Left cardiac atrium (tissue), 4 donors: ENCODE measurements at regions not wholly inside any gene's neighbourhood (a gene's known extent, or its start where the extent isn't known, plus 50 kb on each side); places are given as distances from the start of the nearest gene placed in this dataset.

Source experiments
- ATAC-seq, 2 donors: fragments of 200-7000 bp; cut with Tn5 transposase; one replicate each; pipeline ENCODE4 v1.9.1; 2020; ENCODE audit warnings: mild to moderate bottlenecking in 2 of 2, moderate library complexity in 2 of 2
- DNase-seq: peaks from one replicate; pipeline ENCODE4 v3.0.0-alpha.2; 2020
- intact Hi-C, 2 donors: fragments of 100-400 bp; cut with DNase I; formaldehyde crosslinking; loops; one replicate each; pipeline versions ENCODE4 v1.14.1 to v1.15.1; 2022 to 2023
- donor health status: DM: no; HTN: yes; CAD: no.
- donor health status: DM: no; HTN: yes; CAD: no; lungs with severe emphysema.
- donor health status: DM: yes; HTN: yes; CAD: no.
- donor health status: Dilated cardiomyopathy.

DNA sequence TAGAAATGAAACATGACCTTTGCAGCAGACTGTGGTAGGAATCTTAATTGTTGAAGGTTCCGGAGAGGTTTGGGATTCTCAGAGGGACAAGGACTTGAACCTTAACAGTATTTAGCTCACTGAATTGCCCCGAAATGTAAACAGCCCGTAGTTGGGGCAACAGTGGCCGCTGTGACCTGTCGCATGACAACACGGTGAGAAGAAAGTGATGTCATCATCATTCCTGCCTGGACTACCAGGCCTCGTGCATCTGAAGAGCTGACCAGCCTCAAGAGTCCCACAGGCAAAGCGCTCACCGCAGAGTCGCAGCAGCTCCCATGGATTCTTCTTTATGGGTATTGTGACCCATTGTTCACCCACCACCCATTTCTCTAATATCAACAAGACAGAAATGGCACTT, 250.6 kb downstream of the KLF6 start:
- intact Hi-C loops: no loop called here
- DNase-seq (no peak), ATAC-seq (no peak)

DNA sequence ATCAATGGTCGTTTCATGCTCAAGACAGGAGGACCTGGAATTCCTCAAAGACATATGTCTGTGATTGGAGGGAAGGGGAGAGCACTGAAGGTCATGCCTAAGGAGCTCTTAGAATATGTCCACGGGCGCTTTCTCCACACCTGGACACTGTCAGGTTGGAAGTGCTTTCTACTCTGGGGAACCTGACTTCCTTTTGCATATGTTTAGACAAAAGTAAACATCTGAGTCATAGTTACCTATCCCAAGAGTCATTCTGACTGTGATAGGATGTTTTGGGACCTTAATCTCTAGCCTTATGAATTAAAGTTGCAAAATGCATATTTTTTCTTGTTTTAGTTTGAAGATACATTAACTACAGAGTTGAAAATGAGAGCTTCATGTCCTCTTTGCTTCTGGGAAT, 251.7 kb downstream of the KLF6 start:
- intact Hi-C loops: no loop called here
- DNase-seq (no peak), ATAC-seq (no peak)

DNA sequence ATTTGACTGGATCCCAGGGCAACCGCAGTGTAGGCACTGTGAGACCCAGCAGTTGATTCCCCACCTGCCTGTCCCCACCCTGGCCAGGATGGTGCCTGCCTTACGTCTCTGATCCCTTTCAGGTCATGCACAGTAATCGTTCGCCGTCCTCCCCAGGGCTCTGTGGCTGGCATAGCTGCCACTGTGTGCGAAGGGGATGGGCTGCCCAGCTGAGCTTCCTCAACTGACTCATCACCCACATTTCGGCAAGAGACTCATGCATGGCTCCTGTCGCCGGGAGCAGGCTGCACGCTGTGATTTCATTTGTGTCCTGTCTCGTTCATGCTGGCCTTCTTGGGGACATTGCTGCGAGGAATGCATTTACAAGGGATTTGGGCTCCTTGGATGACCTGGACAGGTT, 252.4 kb downstream of the KLF6 start:
- intact Hi-C loops: no loop called here
- ATAC-seq: no peak
- no peak for DNase-seq

DNA sequence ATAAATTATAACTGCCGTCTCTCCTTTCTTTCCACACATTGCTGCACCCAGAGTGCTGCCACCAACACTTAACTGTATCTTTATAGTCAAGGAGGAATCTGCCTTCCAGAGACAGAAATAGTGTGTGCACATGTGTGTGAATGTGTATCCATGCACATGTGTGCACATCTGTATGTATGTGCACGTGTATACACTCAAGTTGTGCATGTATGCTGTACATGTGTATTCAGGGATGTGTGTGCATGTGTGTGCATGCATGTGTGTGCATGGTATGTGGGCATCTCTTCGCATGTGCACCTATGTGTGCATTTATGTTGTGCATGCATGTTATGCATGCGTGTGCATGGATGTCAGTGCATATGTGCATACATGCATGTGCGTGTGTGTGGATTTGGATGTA, 253.3 kb downstream of the KLF6 start:
- intact Hi-C loops: no loop called here
- ATAC-seq (no peak), DNase-seq (no peak)

DNA sequence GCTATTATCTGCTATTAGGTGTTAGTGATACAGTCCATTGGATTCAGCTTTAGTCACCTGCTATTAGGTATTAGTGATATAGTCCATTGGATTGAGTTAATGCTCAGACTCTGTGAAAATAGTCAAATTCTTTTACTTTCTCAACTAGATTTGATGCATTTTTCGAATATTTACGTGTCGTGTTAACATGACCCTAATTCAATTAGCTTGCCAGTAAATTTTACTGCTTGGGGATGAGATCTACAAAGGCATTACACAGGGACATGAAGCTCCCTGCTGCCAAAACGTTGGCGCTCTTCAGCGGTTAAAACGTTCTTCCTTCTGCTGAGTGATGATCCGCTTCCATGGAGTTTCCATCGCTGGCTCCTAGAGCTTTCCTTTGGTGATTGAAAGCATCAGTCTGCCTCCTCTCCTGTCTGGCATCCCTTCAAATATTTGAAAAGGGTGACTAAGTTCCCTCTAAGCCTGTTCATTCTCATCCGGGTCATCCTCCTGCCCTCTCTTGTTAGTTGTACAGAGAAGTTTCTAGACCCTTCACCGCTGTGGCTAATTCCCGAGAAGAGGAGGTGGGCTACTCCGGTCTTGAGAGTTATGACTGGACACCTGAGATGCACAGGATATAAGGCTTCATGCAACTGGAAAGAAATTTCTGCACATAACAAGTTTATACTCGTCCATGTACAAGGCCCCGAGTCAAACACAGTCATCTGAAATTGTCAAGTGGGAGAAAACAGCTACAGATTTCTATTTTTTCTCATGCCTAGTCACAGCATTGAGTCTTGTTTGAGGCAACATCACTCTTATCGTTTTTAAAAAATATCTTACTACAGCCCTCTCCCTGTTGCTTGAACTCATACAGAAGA, 254.0 kb downstream of the KLF6 start:
- intact Hi-C loops: no loop called here
- DNase-seq (no peak), ATAC-seq (no peak)

DNA sequence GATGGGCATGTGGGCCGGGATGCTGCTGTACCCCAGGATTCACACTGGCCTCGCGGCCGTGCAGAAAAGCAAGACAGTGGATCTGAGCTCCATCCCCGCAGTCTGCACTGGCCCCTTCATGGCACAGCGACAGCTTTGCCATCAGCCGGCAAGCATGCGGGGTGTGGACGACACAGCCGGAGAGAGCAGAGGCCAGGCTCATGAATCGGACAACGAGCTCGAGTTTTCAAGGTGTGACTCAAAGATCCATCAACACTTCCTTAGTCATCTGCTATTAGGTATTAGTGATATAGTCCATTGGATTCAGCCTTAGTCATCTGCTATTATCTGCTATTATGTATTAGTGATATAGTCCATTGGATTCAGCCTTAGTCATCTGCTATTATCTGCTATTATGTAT, 254.7 kb downstream of the KLF6 start:
- intact Hi-C loops: no loop called here
- DNase-seq: no peak
- ATAC-seq: no peak

DNA sequence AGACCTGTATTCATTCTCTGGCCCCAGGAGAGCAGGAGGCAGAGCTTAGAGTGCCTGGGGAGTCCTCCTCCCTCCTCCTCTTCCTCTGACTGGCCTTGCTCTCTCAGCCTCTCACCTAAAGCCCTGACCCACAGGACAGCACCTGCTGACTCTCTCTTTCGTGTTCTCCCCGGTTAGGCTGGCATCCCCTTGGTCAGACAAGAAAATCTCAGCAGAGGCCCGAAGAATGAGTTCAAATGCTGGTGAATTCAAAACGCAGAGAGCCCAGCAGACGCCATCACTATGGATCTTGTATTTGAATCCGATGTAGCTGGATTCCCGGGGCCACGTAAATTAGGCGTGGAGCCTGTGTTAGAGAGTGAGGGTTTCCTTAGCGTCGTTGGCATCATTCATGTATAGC, 255.3 kb downstream of the KLF6 start:
- DNase-seq: no peak
- no peak for ATAC-seq
- intact Hi-C loops: loop anchor here in 1 of 2 donors (5.0 kb wide), 1 partner anchor 253 kb away; no protein-coding TSS in a partner anchor

DNA sequence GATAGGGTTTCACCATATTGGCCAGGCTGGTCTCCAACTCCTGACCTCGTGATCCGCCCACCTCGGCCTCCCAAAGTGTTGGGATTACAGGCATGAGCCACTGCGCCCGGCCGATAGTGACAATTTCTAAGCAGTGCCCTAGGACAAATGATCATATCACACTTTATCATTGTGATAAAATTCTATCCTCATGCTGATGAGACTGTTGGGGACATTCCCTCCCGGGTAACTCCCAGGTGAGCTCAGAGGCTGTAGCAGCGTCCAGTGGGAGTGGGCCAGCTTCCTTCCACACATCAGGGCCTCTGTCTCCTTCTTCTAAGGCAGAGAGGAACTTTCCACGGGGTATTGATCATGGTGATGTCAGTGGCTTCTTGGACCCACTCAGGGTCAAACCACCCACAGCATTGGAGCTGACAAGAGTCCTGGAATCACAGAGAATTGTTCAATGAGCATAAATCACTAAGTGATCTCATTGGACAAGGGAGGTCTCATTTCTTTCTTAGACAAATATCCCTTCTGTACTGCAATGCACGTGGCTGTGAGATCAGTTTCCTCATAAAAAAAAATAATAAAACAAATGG, 256.1 kb downstream of the KLF6 start:
- intact Hi-C loops: loop anchor here in 1 of 2 donors (5.0 kb wide), 1 partner anchor 253 kb away; no protein-coding TSS in a partner anchor
- DNase-seq: no peak
- no peak for ATAC-seq

DNA sequence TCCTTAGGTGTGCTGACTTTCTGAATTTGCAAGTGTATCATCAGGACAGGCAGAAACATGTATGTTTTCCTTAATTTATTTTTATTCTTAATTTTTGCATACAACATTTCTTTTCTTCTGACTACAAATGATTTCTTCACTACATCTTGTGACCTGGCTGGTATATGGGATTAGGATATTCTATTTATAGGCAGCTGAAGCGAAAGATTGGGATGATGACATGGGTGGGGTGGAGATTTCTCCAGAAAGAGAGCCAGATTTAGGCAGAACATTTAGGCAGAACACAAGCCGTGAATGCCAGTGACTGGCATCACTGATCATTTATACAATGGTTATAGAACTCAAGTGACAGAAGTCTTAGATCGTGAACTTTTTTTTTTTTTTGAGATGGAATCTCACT, 256.7 kb downstream of the KLF6 start:
- ATAC-seq: no peak
- no peak for DNase-seq
- intact Hi-C loops: loop anchor here in 1 of 2 donors (5.0 kb wide), 1 partner anchor 254 kb away; no protein-coding TSS in a partner anchor

DNA sequence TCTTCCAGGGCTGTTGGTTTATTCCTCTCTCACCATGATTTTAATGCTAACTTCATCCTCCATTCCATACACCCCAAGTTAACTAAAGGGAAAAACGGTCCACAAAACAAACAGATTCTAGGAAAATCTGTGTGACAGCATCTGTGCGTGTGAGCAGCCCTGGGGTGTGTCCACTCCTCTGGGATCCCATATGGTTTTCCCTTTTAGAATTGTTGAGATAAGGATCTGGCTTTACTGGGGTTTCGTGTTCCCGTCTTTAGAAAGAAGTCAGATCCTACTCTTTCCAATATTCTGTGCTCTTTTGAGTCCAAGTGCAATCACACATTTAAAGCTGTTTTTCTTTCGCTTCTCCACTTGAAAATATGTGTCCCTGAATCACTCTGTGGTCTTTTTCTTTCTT, 257.1 kb downstream of the KLF6 start:
- DNase-seq (no peak), ATAC-seq (no peak)
- intact Hi-C loops: loop anchor here in 1 of 2 donors (5.0 kb wide), 1 partner anchor 254 kb away; no protein-coding TSS in a partner anchor

DNA sequence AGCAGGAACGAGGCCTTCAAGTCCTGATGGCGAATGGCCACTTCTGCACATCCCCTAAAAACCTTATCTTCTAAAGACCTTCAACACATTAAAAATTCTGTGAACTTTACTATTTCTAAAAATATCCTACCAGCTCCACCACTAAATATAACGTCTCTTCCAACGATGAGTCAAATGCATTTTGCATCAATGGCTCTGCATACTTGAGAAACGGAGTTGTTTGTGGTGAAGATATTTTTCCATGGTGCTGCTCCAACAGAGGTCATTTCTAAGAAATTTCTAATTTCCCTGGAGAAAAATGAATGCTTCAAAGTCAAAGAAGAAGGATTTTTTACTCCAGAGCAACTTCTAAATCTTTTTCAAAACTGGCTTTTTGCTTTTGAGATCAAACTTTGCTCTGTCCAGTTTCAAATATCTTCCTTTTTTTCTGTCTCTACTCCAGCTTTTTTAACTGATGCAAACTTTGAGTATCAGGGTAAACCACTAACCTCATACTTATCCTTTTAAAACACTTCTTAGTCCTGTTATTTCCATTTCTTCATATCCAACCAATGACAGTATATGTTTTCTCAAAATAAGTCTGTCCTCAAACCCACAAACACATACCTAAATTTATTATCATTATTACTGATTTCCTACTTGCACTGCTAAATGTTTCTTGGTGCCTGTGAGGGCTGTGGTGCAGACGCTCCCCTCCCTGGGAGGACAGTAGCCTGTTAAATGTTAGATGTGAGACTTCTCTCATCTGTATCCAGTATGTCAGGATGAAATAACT, 258.1 kb downstream of the KLF6 start:
- no peak for DNase-seq
- intact Hi-C loops: loop anchor here in 1 of 2 donors (5.0 kb wide), 1 partner anchor 255 kb away; no protein-coding TSS in a partner anchor
- ATAC-seq: peak; percentile 73 to 81

DNA sequence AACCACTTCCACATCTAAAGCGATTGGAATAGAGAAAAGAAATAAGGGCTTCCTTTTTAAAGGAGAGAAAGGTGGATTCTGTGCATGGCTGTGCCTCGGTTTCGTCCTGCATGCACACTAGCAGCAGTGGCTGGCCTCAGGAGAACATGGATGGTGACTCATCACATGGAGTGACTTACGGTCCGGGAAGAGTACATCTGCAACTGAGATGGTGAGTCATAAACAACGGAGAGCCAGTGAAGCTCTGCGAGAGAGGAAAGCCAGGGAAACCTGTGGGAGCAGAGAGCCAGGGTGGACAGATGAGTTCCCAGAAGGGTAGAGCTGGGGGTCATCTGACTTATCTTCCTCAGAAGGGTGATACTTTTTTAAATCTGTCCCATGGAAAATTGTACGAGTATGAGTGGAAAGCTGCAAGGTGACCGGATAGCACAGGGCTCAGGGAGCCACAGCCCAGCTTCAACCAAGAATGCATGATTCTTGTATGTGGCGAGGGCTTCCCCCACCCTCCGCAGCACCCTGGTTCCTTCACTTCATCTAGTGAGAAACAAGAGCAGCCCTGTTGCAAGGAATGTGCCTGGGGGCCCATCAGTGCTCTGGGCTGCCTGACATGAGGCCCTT, 259.1 kb downstream of the KLF6 start:
- ATAC-seq (peak in 1 of 2 donors; percentile 94), DNase-seq (no peak)
- intact Hi-C loops: loop anchor here in 1 of 2 donors (5.0 kb wide), 1 partner anchor 256 kb away; no protein-coding TSS in a partner anchor

DNA sequence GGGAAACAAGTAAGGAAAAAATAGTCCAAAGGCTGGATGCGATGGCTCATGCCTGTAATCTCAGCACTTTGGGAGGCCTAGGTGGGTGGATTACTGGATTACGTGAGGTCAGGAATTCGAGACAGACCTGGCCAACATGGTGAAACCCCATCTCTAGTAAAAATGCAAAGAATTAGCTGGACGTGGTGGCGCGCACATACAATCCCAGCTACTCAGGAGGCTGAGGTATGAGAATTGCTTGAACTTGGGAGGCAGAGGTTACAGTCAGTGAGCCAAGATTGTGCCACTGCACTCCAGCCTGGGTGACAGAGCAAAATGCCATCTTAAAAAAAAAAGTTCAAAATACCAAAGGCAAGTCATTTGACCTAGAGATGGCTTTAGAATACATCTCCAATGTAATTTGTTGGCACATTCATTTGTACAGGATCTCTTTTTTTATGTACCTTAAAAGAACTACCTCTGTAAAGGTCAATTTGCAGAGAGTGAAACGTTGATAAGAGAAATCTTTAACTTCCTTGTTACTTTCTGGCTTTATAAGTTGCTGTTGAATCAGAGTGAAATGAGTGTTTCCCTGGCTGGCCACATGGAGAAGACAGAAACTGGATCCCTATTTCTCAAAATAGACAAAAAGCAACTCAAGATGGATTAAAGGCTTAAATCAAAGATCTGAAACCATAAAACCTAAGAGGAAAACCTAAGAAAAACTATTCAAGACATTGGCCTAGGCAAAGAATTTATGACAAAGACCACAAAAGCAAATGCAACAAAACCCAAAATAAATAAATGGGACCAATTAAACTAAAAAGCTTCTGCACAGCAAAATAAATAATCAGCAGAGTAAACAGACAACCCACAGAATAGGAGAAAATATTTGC, 260.7 kb downstream of the KLF6 start:
- no peak for ATAC-seq
- no peak for DNase-seq
- intact Hi-C loops: no loop called here

DNA sequence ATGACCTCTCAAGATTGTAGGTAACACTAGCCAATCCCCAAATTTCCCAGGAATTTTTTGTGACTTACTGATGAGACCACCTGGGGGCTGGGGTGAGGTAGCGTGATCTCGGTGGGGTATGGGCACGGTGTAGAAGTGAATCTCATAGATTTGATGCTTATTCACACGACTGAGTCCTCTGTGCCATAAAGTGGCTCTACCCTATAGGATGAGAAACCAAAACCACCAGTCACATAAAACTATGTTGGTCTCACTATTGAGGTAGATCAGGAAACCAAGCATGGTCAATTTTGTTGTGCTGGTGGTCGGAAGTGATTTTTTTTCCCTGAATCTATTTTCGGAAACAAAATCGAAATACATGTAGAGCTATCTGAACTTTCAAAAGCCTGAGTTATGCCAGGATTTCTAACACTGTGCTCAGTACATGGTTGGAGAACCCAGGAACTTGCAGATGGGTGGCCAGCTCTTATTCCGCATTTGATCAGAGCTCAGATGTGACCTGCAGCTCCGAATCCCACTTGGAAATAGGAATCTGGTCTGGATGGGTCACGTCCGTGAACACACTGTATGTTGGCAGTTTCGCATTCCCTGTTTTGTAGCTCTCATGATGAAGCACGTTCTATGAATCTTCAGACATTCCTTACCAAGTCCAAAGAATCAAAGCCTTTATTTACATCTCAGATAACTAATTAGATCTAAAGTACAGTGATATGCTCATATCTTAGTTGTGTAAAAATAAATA, 261.5 kb downstream of the KLF6 start:
- no peak for ATAC-seq
- DNase-seq: no peak
- intact Hi-C loops: no loop called here

DNA sequence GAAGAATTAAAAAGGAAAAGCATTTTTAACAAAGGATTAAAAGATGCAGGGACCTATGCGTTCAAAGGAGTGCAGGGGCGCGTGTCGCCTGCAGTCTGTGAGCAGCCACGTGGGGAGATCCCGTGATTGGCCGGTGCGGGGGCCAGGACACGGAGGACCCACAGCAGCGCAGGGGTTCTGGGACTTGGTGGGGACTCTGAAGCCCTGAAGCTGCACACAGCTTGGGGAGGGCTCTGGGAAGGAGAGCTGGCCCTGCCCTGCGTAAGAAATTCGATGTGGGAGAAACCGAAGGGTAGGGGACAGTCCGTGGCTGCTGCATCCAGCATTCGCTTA, 268.1 kb downstream of the KLF6 start:
- DNase-seq (no peak), ATAC-seq (no peak)
- intact Hi-C loops: no loop called here

DNA sequence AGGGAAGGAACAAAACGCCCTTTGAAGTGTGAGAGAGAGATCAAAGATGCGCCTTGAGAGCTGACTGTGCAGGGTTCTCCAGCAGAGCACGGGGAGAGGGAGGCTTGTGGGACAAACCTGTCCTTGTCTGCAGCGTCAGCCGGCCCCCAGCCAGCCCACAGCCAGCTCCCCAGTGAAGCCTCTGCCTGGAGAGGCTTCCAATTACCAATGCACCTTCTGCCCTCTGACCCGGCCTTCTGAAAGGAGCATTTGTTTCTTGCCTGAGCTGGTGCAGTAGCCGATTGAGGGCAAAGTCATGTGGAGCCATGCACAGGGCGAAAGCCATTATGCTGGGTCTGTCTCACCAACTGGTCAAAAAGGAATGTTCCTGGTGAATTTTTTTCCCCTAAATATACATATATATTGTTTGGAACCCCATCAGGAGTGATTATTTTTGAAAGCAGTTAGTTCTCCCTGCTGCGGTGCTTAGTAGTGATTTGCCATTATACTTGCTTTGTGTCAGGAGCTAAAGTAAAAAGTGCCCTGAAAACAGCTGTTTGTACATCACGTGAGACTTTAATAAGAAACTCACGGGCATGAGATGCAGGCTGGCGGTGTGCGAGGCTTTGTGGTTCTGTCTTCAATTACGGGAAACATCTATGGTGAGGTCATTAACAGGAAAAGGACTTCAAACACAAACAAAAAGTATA, 268.6 kb downstream of the KLF6 start:
- ATAC-seq: no peak
- intact Hi-C loops: no loop called here
- no peak for DNase-seq

DNA sequence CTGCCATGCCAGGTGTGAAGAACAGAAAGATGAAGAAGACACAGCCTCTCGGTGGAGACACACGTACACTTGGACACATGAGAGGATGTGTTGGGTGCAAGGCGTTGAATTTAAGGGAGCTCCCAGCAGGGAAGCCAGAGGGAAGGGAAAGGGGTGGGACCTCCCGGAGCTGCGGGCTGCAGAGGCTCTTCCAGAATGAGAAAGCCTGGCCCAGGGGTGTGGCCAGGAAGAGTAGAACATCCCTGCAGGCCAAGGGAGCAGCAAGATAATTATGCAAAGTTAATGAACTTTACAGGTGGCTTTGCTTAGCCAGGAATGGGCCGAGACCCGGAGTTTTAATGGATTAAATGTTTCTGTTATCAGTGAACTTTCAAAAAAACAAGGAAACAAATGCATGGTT, 270.3 kb downstream of the KLF6 start:
- no peak for DNase-seq
- intact Hi-C loops: no loop called here
- ATAC-seq: peak in 1 of 2 donors; percentile 26
